GM10248 (cell line): ENCODE measurements at regions not wholly inside any gene's neighbourhood (a gene's known extent, or its start where the extent isn't known, plus 50 kb on each side); places are given as distances from the start of the nearest gene placed in this dataset.

ENCODE experiments used
- CTCF ChIA-PET: fragments of 300-600 bp; sonication (Branson Sonifier 250); formaldehyde crosslinking; extraction: SDS; loops from one replicate; lab custom pipeline; 2021; ENCODE audit warnings: antibody characterized with exemption; lab: Yijun Ruan, JAX
- POLR2A ChIA-PET: fragments of 350-650 bp; sonication (Branson Sonifier 250); formaldehyde crosslinking; extraction: SDS; loops from one replicate; lab custom pipeline; 2020; ENCODE audit warnings: antibody characterized with exemption; lab: Yijun Ruan, JAX
- DNase-seq: peaks from one replicate; pipeline ENCODE4 v3.0.0; 2012; ENCODE audit errors: extremely low spot score
- TF ChIP-seq, protein P1 (sequence below): IDR thresholded peaks from 2 replicates; pipeline ENCODE4 v1.5.1; 2012; ENCODE audit warnings: mild to moderate bottlenecking, low read depth; ENCODE audit errors: extremely low read depth, missing control alignments, control extremely low read depth

DNA sequence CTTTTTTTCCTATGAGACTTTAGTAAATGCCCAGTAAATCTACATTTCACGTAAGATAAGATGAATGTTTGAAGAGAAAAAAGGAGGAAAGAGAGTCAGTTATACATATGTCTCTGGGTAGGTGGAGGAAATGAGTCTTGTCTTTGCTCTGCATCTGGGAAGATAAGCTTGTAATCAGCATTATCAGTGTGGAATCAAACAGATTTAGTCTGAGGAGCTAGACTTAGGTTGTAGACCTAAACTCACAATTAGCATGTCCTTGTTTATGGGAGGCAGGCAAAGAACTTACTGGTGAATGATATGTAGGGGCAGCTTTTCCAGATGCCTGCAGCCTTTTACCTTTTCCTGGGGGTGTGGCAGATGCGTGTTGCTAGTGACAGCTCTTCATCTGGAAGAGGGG, 962.3 kb downstream of the TBC1D22A start:
- TF ChIP-seq, protein P1, sequence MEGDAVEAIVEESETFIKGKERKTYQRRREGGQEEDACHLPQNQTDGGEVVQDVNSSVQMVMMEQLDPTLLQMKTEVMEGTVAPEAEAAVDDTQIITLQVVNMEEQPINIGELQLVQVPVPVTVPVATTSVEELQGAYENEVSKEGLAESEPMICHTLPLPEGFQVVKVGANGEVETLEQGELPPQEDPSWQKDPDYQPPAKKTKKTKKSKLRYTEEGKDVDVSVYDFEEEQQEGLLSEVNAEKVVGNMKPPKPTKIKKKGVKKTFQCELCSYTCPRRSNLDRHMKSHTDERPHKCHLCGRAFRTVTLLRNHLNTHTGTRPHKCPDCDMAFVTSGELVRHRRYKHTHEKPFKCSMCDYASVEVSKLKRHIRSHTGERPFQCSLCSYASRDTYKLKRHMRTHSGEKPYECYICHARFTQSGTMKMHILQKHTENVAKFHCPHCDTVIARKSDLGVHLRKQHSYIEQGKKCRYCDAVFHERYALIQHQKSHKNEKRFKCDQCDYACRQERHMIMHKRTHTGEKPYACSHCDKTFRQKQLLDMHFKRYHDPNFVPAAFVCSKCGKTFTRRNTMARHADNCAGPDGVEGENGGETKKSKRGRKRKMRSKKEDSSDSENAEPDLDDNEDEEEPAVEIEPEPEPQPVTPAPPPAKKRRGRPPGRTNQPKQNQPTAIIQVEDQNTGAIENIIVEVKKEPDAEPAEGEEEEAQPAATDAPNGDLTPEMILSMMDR: no peak
- ChIA-PET CTCF (no interaction called here), POLR2A (no interaction called here)
- no peak for DNase-seq

DNA sequence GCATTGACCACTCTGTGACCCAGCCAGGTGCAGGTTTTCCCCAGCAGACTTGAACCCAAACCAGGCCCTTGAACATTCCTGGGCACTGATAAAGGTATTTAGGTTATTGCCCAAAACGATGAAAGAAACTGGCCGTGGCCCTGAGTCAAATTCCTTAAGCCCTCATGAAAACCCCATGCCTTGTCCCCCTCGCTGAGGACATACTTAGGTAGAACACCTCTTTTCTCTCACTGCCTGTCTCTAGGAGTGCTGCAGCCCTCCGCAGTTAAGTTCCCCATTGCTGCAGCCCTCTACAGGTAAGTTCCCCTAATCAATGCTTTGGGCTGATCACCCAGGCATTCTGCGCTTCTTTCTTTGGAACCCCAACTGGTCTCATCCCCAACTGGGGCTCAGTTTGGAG, 961.6 kb downstream of the TBC1D22A start:
- CTCF ChIA-PET: no interaction called here

DNA sequence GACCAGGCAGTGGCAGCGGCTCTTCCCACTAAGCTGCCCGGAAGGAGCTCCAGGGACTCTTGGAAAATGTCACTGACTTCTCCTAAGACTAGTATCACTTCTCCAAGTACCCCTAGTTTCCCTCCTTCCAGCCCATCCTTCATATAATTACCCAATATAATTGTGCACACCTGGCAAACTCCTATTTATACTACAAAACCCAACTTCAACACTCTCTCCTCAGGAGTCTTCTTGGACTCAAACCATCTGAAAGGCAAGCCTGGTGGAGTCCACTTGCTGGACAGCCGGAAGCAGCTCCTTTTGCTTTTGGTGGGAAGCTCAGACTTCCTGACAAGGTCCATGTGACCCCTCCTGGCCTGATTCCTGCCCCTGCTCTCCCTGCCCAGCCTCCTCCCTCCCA, 955.9 kb downstream of the TBC1D22A start:
- TF ChIP-seq, protein P1: no peak
- CTCF ChIA-PET: no interaction called here
- POLR2A ChIA-PET: no interaction called here
- DNase-seq: no peak

More for the DNA sequence above, 961.6 kb downstream of the TBC1D22A start:
- TF ChIP-seq, protein P1: no peak
- no peak for DNase-seq
- POLR2A ChIA-PET: no interaction called here

DNA sequence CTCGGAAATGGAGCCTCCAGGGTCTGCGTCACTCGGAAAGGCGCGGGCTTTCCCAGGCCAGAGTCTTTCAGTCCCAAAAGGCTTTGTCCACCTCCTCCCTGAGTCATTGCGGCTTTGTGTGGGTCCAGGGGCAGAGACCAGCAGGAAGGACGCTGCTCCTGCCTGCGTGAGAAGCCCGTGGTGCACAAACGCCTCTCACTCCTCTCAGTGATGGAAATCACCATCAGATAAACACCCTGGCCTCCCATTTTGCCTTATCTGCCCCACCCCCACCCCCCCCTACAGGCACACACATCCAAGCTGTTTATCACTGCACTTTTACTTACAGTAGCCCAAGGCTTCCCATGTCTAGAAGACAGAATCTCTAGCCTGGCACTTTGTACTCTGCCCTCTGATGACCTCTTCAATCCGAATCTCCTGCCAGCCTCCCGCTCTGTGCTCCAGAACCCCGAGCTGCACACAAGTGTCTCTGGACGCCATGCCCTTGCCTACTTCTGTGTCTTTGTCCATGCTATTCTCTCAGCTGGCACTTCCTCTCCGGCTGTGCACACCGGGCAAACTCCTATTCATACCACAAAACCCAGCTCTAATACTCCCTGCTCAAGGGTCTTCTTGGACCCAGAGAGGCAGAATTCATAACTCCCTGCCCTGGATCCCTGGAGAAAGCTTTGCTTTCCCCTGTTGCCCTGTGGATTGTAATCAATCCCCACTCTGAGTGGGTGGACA, 954.6 kb downstream of the TBC1D22A start:
- DNase-seq: no peak
- CTCF ChIA-PET: no interaction called here
- TF ChIP-seq, protein P1: no peak
- POLR2A ChIA-PET: no interaction called here

DNA sequence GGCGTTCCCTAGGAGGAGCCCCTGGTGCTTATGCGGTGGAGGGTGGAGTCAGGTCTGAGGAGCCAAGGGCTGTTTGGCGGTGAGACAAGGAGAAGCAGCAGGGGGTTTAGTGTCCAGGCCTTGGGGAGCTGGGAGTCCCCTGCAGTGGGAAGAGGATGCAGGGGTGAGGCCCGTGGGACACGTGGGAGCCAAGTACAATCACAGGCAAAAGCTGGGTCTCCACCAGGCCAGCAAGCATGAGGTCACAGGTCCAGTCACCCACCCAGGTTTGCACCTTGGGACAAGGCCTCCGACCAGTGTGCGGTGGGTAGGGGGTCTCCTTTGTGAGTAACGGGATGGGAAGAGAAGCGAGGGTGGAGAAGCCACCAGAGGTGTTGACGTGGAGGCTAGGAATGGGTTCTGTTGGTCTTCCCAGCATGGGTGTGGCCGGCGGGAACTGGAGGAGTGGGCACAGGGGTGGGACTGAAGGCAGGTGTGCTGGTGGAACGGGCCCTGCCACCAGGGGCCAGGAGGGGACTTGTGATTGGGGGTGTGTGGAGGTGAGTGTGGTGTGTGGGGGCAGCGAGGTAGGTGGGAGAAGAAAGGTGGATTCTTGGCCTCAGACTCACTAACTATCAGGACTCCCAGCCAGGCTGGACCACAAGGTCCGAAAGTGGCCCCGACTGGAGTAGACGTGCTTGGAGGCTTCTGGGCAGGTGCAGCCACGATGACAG, 953.6 kb downstream of the TBC1D22A start:
- CTCF ChIA-PET: no interaction called here
- no peak for DNase-seq
- TF ChIP-seq, protein P1: no peak
- POLR2A ChIA-PET: no interaction called here

DNA sequence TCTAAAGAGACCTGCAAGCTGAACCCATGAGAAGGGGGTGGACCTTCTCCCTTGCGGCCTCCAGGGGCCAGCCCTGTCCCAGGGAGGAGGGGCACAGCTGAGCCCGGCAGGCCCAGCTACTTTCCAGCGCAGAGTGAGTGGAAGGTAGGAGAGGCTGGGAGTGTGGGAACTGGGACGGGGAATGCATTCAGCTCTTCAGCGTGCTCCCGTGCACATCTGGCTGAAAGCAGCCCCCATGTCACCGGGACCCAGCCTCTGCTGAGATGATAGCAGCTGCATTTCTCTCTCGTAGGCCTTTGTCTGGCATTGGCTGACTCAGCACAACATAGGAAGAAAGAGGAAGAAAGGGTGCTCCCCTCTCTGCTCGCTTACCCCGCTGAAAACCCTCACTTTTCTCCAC, 951.5 kb downstream of the TBC1D22A start:
- ChIA-PET CTCF (no interaction called here), POLR2A (no interaction called here)
- TF ChIP-seq, protein P1: no peak
- no peak for DNase-seq
